ENCODE measurements at regions not wholly inside any gene's neighbourhood (a gene's known extent, or its start where the extent isn't known, plus 50 kb on each side); places are given as distances from the start of the nearest gene placed in this dataset.

- no peak for TF ChIP-seq CTCF (IDR thresholded peaks at IDR 0.05; ENCODE audit: borderline replicate concordance, control extremely low read depth, extremely low read depth, insufficient read depth, missing control alignments)
- in situ Hi-C loops (cut with MboI; ENCODE audit: low sequenced_read_pairs, unreplicated experiment) = no loop called here
- DNase-seq (ENCODE audit: low spot score) = no peak
Measured at GRCh38 chr5:124895236-124895635, 148.8 kb upstream of the ZNF608 start.

- in situ Hi-C loops (cut with MboI; ENCODE audit: low sequenced_read_pairs, unreplicated experiment) = loop anchor here (10.0 kb wide), 1 partner anchor 156 kb away; the partner anchor contains the start of gene ZNF608
- DNase-seq (ENCODE audit: low spot score) = no peak
- no peak for TF ChIP-seq CTCF (IDR thresholded peaks at IDR 0.05; ENCODE audit: borderline replicate concordance, control extremely low read depth, extremely low read depth, insufficient read depth, missing control alignments)
Measured at GRCh38 chr5:124901081-124901480, 154.6 kb upstream of the ZNF608 start.

- peak; percentile 58 for DNase-seq (ENCODE audit: low spot score)
- in situ Hi-C loops (cut with MboI; ENCODE audit: low sequenced_read_pairs, unreplicated experiment) = loop anchor here (10.0 kb wide), 1 partner anchor 157 kb away; the partner anchor contains the start of gene ZNF608
- TF ChIP-seq CTCF (IDR thresholded peaks at IDR 0.05; ENCODE audit: borderline replicate concordance, control extremely low read depth, extremely low read depth, insufficient read depth, missing control alignments) = no peak
Measured at GRCh38 chr5:124902097-124902821, 155.8 kb upstream of the ZNF608 start.

- TF ChIP-seq CTCF (IDR thresholded peaks at IDR 0.05; ENCODE audit: borderline replicate concordance, control extremely low read depth, extremely low read depth, insufficient read depth, missing control alignments) = no peak
- in situ Hi-C loops (cut with MboI; ENCODE audit: low sequenced_read_pairs, unreplicated experiment) = loop anchor here (10.0 kb wide), 1 partner anchor 161 kb away; the partner anchor contains the start of gene ZNF608
Measured at GRCh38 chr5:124905256-124906130, 159.1 kb upstream of the ZNF608 start.

GRCh38 chr5:124906339-124907097 is 160.1 kb upstream of the ZNF608 start:
- no peak for DNase-seq (ENCODE audit: low spot score)
- in situ Hi-C loops (cut with MboI; ENCODE audit: low sequenced_read_pairs, unreplicated experiment) = loop anchor here (10.0 kb wide), 1 partner anchor 162 kb away; the partner anchor contains the start of gene ZNF608
- no peak for TF ChIP-seq CTCF (IDR thresholded peaks at IDR 0.05; ENCODE audit: borderline replicate concordance, control extremely low read depth, extremely low read depth, insufficient read depth, missing control alignments)

More at GRCh38 chr5:124905256-124906130, 159.1 kb upstream of the ZNF608 start:
- DNase-seq (ENCODE audit: low spot score) = no peak

Measured in GM13976 (cell line).